Hypothalamus (tissue), 51 donors: ENCODE measurements at regions not wholly inside any gene's neighbourhood (a gene's known extent, or its start where the extent isn't known, plus 50 kb on each side); places are given as distances from the start of the nearest gene placed in this dataset.

Experiments
- DNase-seq, 51 donors: peaks; one replicate each; lab custom pipeline; 2025; lab: John Stamatoyannopoulos, UW

- no peak for DNase-seq
Observed at GRCh38 chr2:129229196-129229595, 750.3 kb upstream of the RAB6C start.

- no peak for DNase-seq
Observed at GRCh38 chr2:129229830-129230441, 749.5 kb upstream of the RAB6C start.

GRCh38 chr2:129231924-129232323, 747.5 kb upstream of the RAB6C start:
- no peak for DNase-seq

GRCh38 chr2:129233166-129233565, 746.3 kb upstream of the RAB6C start:
- DNase-seq, result peak in 10 of 51 donors; percentile 6 to 59 (median 20)

GRCh38 chr2:129233751-129234406, 745.6 kb upstream of the RAB6C start:
- DNase-seq, result peak in 6 of 51 donors; percentile 3 to 27 (median 12)

GRCh38 chr2:129236601-129237000, 742.9 kb upstream of the RAB6C start:
- no peak for DNase-seq

GRCh38 chr2:129237966-129238725, 741.3 kb upstream of the RAB6C start:
- no peak for DNase-seq

- DNase-seq, result no peak
Observed at GRCh38 chr2:129239141-129239540, 740.3 kb upstream of the RAB6C start.

GRCh38 chr2:129240061-129240460, 739.4 kb upstream of the RAB6C start:
- peak in 2 of 51 donors; percentile 9 to 10 for DNase-seq

GRCh38 chr2:129242269-129242668, 737.2 kb upstream of the RAB6C start:
- DNase-seq, result no peak

GRCh38 chr2:129247751-129248150, 731.7 kb upstream of the RAB6C start:
- DNase-seq, result no peak

- no peak for DNase-seq
Observed at GRCh38 chr2:129248198-129248597, 731.3 kb upstream of the RAB6C start.

GRCh38 chr2:129252781-129253460, 726.5 kb upstream of the RAB6C start:
- no peak for DNase-seq

- DNase-seq, result peak in 2 of 51 donors; percentile 11 to 58
Observed at GRCh38 chr2:129253461-129253812, 726.0 kb upstream of the RAB6C start.

GRCh38 chr2:129254718-129255117, 724.7 kb upstream of the RAB6C start:
- DNase-seq, result no peak

- DNase-seq, result no peak
Observed at GRCh38 chr2:129255610-129256313, 723.7 kb upstream of the RAB6C start.

GRCh38 chr2:129256642-129257041, 722.8 kb upstream of the RAB6C start:
- no peak for DNase-seq

- no peak for DNase-seq
Observed at GRCh38 chr2:129262934-129263333, 716.5 kb upstream of the RAB6C start.

- DNase-seq, result no peak
Observed at GRCh38 chr2:129263939-129264338, 715.5 kb upstream of the RAB6C start.

GRCh38 chr2:129267559-129267958, 711.9 kb upstream of the RAB6C start:
- DNase-seq, result no peak
